ENCODE measurements at regions not wholly inside any gene's neighbourhood (a gene's known extent, or its start where the extent isn't known, plus 50 kb on each side); places are given as distances from the start of the nearest gene placed in this dataset.

DNA sequence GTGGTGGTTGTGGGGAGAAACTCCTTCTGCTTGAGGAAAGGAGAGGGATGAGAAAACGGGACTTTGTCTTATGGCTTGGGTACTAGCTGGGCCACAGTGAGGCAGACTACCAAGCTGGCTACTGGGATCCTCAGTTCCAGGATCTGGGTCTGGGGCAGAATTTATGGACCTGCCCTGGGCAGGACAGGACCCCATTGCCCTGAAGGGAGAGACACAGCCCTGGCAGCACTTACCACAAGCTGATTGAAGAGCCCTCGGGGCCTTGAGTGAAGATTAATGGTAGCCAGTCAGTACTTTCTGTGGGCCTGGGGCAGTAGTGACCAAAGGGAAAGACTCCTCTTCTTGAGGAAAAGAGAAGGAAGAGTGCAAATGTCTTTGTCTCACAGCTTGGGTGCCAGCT is 799.7 kb downstream of the SI start:
- peak overlapping the region; percentile 45 for H3K27ac Mint-ChIP-seq
- 85 to 100% methylated on average over 1 to 2 of the region's 2 CpGs for WGBS, 2 experiments (ENCODE audit: insufficient coverage in 1 of 2, insufficient read length in 1 of 2)

DNA sequence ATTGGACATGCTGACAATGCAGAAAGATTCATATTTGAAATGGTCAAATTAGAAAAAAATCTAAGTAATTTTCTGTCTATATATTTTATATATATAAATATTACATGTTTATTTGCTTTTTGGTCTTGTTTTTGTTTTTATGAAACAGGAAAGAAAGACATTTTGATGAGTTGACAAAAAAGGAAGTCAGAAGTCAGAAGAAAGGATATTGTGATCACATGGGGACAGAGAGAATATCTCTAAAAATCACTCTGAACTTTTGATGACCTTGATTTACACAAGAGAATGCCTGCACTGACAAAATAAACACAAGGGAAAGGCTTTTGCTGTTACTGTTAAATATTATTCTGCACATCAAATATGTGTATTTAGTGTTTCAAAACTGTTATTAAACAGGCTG is 811.2 kb downstream of the SI start:
- no peak for DNase-seq
- no peak overlapping the region for H3K27ac Mint-ChIP-seq
- no peak overlapping the region for H3K4me3 Mint-ChIP-seq
- Histone ChIP-seq H3K9me3 (ENCODE audit: control insufficient read depth, low read length) (no peaks in the 10 kb centered on the region), H3K27me3 (ENCODE audit: control insufficient read depth, insufficient read depth, low read length, poor library complexity, severe bottlenecking) (no peaks in the 10 kb centered on the region), H3K27ac (ENCODE audit: low read depth, low read length) (no peak overlapping the region), H3K4me1 (ENCODE audit: control insufficient read depth, insufficient read depth, low read length) (no peaks in the 10 kb centered on the region), H3K36me3 (ENCODE audit: control insufficient read depth, insufficient read depth, low read length) (peaks cover 69% of the 10 kb centered on the region), H3K9ac (ENCODE audit: extremely low read depth, low read length, poor library complexity, severe bottlenecking) (no peak overlapping the region), H3K4me3 (ENCODE audit: low read length) (no peak overlapping the region)
- no peaks in the 10 kb centered on the region for H3K27me3 Mint-ChIP-seq (ENCODE audit: insufficient read depth)
- TF ChIP-seq, protein P1, sequence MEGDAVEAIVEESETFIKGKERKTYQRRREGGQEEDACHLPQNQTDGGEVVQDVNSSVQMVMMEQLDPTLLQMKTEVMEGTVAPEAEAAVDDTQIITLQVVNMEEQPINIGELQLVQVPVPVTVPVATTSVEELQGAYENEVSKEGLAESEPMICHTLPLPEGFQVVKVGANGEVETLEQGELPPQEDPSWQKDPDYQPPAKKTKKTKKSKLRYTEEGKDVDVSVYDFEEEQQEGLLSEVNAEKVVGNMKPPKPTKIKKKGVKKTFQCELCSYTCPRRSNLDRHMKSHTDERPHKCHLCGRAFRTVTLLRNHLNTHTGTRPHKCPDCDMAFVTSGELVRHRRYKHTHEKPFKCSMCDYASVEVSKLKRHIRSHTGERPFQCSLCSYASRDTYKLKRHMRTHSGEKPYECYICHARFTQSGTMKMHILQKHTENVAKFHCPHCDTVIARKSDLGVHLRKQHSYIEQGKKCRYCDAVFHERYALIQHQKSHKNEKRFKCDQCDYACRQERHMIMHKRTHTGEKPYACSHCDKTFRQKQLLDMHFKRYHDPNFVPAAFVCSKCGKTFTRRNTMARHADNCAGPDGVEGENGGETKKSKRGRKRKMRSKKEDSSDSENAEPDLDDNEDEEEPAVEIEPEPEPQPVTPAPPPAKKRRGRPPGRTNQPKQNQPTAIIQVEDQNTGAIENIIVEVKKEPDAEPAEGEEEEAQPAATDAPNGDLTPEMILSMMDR (conservative IDR thresholded peaks at IDR 0.05), result no peak
- no peaks in the 10 kb centered on the region for H3K9me3 Mint-ChIP-seq
- H3K36me3 Mint-ChIP-seq (ENCODE audit: low read depth), result peaks cover 15% of the 10 kb centered on the region
- no peaks in the 10 kb centered on the region for H3K4me1 Mint-ChIP-seq

More for the DNA sequence above, 799.7 kb downstream of the SI start:
- no peaks in the 10 kb centered on the region for H3K27me3 ChIP-seq (ENCODE audit: control insufficient read depth, insufficient read depth, low read length, poor library complexity, severe bottlenecking)
- peaks cover 63% of the 10 kb centered on the region for H3K36me3 Mint-ChIP-seq (ENCODE audit: low read depth)
- TF ChIP-seq, protein P1 (conservative IDR thresholded peaks at IDR 0.05), result no peak
- H3K9me3 ChIP-seq (ENCODE audit: control insufficient read depth, low read length), result peaks cover 34% of the 10 kb centered on the region
- H3K9ac ChIP-seq (ENCODE audit: extremely low read depth, low read length, poor library complexity, severe bottlenecking), result no peak overlapping the region
- no peaks in the 10 kb centered on the region for H3K27me3 Mint-ChIP-seq (ENCODE audit: insufficient read depth)
- H3K27ac ChIP-seq (ENCODE audit: low read depth, low read length), result no peak overlapping the region
- peaks cover 17% of the 10 kb centered on the region for H3K9me3 Mint-ChIP-seq
- H3K4me3 Mint-ChIP-seq, result no peak overlapping the region
- peaks cover 8% of the 10 kb centered on the region for H3K4me1 ChIP-seq (ENCODE audit: control insufficient read depth, insufficient read depth, low read length)
- peaks cover 99% of the 10 kb centered on the region for H3K36me3 ChIP-seq (ENCODE audit: control insufficient read depth, insufficient read depth, low read length)
- peaks cover 1% of the 10 kb centered on the region for H3K4me1 Mint-ChIP-seq
- no peak for DNase-seq
- H3K4me3 ChIP-seq (ENCODE audit: low read length), result peak overlapping the region; percentile 45

DNA sequence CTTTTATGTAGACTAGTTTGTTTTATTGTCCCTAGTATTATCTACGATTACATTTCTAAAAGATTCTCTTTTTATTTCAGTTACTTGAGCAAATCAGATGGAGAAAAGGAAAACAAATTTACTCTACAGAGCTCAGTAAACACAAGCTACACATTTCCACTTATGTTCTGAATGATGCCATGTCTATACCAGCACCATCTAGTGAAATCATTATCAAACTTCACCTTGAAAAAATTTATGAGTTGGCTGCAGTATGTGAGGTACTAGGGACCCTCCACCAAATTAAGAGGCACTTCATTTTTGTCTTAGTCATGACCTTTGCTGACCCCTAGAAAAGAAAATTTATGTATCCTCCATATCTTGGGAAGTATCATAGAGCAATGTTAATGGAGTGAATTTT is 827.4 kb downstream of the SI start:
- no peak overlapping the region for H3K4me3 Mint-ChIP-seq
- H3K27ac Mint-ChIP-seq, result no peak overlapping the region
- H3K36me3 Mint-ChIP-seq (ENCODE audit: low read depth), result peaks cover 4% of the 10 kb centered on the region
- no peak for DNase-seq
- H3K9me3 Mint-ChIP-seq, result no peaks in the 10 kb centered on the region
- no peaks in the 10 kb centered on the region for H3K27me3 Mint-ChIP-seq (ENCODE audit: insufficient read depth)
- Histone ChIP-seq H3K9me3 (ENCODE audit: control insufficient read depth, low read length) (no peaks in the 10 kb centered on the region), H3K27me3 (ENCODE audit: control insufficient read depth, insufficient read depth, low read length, poor library complexity, severe bottlenecking) (no peaks in the 10 kb centered on the region), H3K27ac (ENCODE audit: low read depth, low read length) (no peak overlapping the region), H3K4me3 (ENCODE audit: low read length) (no peak overlapping the region), H3K9ac (ENCODE audit: extremely low read depth, low read length, poor library complexity, severe bottlenecking) (no peak overlapping the region), H3K36me3 (ENCODE audit: control insufficient read depth, insufficient read depth, low read length) (peaks cover 88% of the 10 kb centered on the region), H3K4me1 (ENCODE audit: control insufficient read depth, insufficient read depth, low read length) (no peaks in the 10 kb centered on the region)
- TF ChIP-seq, protein P1 (conservative IDR thresholded peaks at IDR 0.05), result peak; percentile 13
- peaks cover 5% of the 10 kb centered on the region for H3K4me1 Mint-ChIP-seq
- 100% methylated on average over 1 of the region's 1 CpG; no CpG with 5 or more reads in 1 of the 2 experiments for WGBS, 2 experiments (ENCODE audit: insufficient coverage in 1 of 2, insufficient read length in 1 of 2)
